Neural cell (in vitro differentiated cells): ENCODE measurements at regions not wholly inside any gene's neighbourhood (a gene's known extent, or its start where the extent isn't known, plus 50 kb on each side); places are given as distances from the start of the nearest gene placed in this dataset.

Experiments
- EP300 ChIP-seq: fragments of 450-650 bp; conservative IDR thresholded peaks from 2 replicates; pipeline ENCODE4 v1.6.1; 2014; ENCODE audit warnings: antibody characterized with exemption, mild to moderate bottlenecking, moderate library complexity; ENCODE audit not compliant: poor library complexity, severe bottlenecking
- TAF1 ChIP-seq: IDR thresholded peaks from 2 replicates; pipeline ENCODE4 v1.6.1; 2012; ENCODE audit warnings: low read depth
- TF ChIP-seq, protein P1 (sequence below): fragments of 450-650 bp; IDR thresholded peaks from 2 replicates; pipeline ENCODE4 v1.5.1; 2014; ENCODE audit warnings: antibody characterized with exemption, mild to moderate bottlenecking, moderate library complexity; ENCODE audit not compliant: poor library complexity, severe bottlenecking

- TF ChIP-seq, protein P1, sequence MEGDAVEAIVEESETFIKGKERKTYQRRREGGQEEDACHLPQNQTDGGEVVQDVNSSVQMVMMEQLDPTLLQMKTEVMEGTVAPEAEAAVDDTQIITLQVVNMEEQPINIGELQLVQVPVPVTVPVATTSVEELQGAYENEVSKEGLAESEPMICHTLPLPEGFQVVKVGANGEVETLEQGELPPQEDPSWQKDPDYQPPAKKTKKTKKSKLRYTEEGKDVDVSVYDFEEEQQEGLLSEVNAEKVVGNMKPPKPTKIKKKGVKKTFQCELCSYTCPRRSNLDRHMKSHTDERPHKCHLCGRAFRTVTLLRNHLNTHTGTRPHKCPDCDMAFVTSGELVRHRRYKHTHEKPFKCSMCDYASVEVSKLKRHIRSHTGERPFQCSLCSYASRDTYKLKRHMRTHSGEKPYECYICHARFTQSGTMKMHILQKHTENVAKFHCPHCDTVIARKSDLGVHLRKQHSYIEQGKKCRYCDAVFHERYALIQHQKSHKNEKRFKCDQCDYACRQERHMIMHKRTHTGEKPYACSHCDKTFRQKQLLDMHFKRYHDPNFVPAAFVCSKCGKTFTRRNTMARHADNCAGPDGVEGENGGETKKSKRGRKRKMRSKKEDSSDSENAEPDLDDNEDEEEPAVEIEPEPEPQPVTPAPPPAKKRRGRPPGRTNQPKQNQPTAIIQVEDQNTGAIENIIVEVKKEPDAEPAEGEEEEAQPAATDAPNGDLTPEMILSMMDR: no peak
- TF ChIP-seq TAF1 (no peak), EP300 (no peak)
Measured at GRCh38 chr6:137651178-137651577, 157.0 kb upstream of the OLIG3 start.
